Sciatic nerve (tissue), 2 donors: ENCODE measurements at regions not wholly inside any gene's neighbourhood (a gene's known extent, or its start where the extent isn't known, plus 50 kb on each side); places are given as distances from the start of the nearest gene placed in this dataset.
"Not testable (repeated sequence)": the region's sequence is repeated elsewhere in the genome, so short reads cannot be mapped to it uniquely, and the experiment has no call there.

Source experiments
- ATAC-seq: fragments of 200-7000 bp; cut with Tn5 transposase; one replicate; pipeline ENCODE4 v1.9.1; 2020; ENCODE audit warnings: mild to moderate bottlenecking, moderate library complexity
- DNase-seq: peaks from one replicate; pipeline ENCODE4 v3.0.0-alpha.2; 2020; ENCODE audit warnings: low spot score
- intact Hi-C: fragments of 100-400 bp; cut with DNase I; formaldehyde crosslinking; loops from one replicate; pipeline ENCODE4 v1.14.2; 2022
- donor health status: DM: no; HTN: no; CAD: no.
- donor health status: DM: no; HTN: no; CAD: no.

- DNase-seq (no peak), ATAC-seq (no peak)
- intact Hi-C loops = no loop called here
These were observed 52.5 kb upstream of the FBXO28 start for GRCh38 chr1:224061436-224061835.

- ATAC-seq (no peak), DNase-seq (no peak)
- intact Hi-C loops = no loop called here
These were observed 53.9 kb upstream of the FBXO28 start for GRCh38 chr1:224059897-224060427.

GRCh38 chr1:224058303-224058702, 55.6 kb upstream of the FBXO28 start:
- DNase-seq (no peak), ATAC-seq (no peak)
- intact Hi-C loops = no loop called here

GRCh38 chr1:224057461-224058199, 56.3 kb upstream of the FBXO28 start:
- intact Hi-C loops = no loop called here
- ATAC-seq = no peak
- no peak for DNase-seq

GRCh38 chr1:224054611-224055010, 59.3 kb upstream of the FBXO28 start:
- intact Hi-C loops = no loop called here
- DNase-seq = no peak
- no peak for ATAC-seq

GRCh38 chr1:224054012-224054411, 59.9 kb upstream of the FBXO28 start:
- intact Hi-C loops = no loop called here
- DNase-seq = no peak
- ATAC-seq = no peak

- intact Hi-C loops = no loop called here
- DNase-seq = no peak
- no peak for ATAC-seq
These were observed 60.5 kb upstream of the FBXO28 start for GRCh38 chr1:224053456-224053855.

GRCh38 chr1:224052772-224053171, 61.1 kb upstream of the FBXO28 start:
- DNase-seq = no peak
- no peak for ATAC-seq
- intact Hi-C loops = no loop called here

GRCh38 chr1:224051782-224052181, 62.1 kb upstream of the FBXO28 start:
- DNase-seq, ATAC-seq, intact Hi-C loops: not testable (repeated sequence)

- intact Hi-C loops = no loop called here
- no peak for ATAC-seq
These were observed 62.9 kb upstream of the FBXO28 start for GRCh38 chr1:224051086-224051406.

GRCh38 chr1:224047538-224047937, 66.4 kb upstream of the FBXO28 start:
- no peak for DNase-seq
- ATAC-seq = no peak
- intact Hi-C loops = no loop called here

More at GRCh38 chr1:224051086-224051406, 62.9 kb upstream of the FBXO28 start:
- DNase-seq = no peak

- intact Hi-C loops = no loop called here
- no peak for ATAC-seq
- no peak for DNase-seq
These were observed 68.4 kb upstream of the FBXO28 start for GRCh38 chr1:224045556-224045955.

GRCh38 chr1:224044420-224044819, 69.5 kb upstream of the FBXO28 start:
- DNase-seq = no peak
- intact Hi-C loops = no loop called here
- ATAC-seq = no peak

- no peak for DNase-seq
- intact Hi-C loops = no loop called here
- no peak for ATAC-seq
These were observed 71.3 kb upstream of the FBXO28 start for GRCh38 chr1:224042557-224043118.

GRCh38 chr1:224041032-224041431, 72.9 kb upstream of the FBXO28 start:
- DNase-seq = no peak
- intact Hi-C loops = no loop called here
- no peak for ATAC-seq

- ATAC-seq, intact Hi-C loops: not testable (repeated sequence)
These were observed 73.5 kb upstream of the FBXO28 start for GRCh38 chr1:224040423-224040822.

GRCh38 chr1:224040006-224040405, 73.9 kb upstream of the FBXO28 start:
- ATAC-seq, DNase-seq, intact Hi-C loops: not testable (repeated sequence)

More at GRCh38 chr1:224040423-224040822, 73.5 kb upstream of the FBXO28 start:
- not testable (repeated sequence) for DNase-seq

GRCh38 chr1:224038832-224039231, 75.1 kb upstream of the FBXO28 start:
- ATAC-seq, DNase-seq, intact Hi-C loops: not testable (repeated sequence)

GRCh38 chr1:224037362-224037761, 76.5 kb upstream of the FBXO28 start:
- intact Hi-C loops, DNase-seq, ATAC-seq: not testable (repeated sequence)

GRCh38 chr1:224032608-224033276, 81.2 kb upstream of the FBXO28 start:
- intact Hi-C loops, ATAC-seq, DNase-seq: not testable (repeated sequence)
